ENCODE measurements at regions not wholly inside any gene's neighbourhood (a gene's known extent, or its start where the extent isn't known, plus 50 kb on each side); places are given as distances from the start of the nearest gene placed in this dataset.

DNA sequence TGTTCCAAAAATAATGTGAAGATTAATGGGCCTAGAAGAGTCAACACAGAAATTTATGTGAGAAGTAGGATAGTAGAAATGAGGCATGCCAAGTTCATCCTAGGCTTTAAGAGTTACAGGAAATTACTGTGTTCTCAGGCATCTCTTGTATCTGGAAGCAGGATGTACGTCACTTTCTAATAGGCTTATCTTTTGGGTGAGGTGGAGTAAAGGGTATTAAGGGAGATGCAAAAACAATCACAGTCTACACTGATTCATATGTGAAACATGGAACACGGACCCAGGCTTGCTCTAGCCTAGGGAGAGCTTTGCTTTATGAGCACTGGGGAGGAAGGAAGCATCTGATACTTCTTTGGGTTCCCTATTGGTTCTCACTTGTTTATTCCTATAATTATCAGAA, 84.5 kb upstream of the RGS4 start:
- TF ChIP-seq EP300 (IDR thresholded peaks at IDR 0.05): no peak
- TF ChIP-seq POLR2A (IDR thresholded peaks at IDR 0.05): no peak
